ENCODE measurements at regions not wholly inside any gene's neighbourhood (a gene's known extent, or its start where the extent isn't known, plus 50 kb on each side); places are given as distances from the start of the nearest gene placed in this dataset.
A peak's percentile ranks its signal among the peaks of the same experiment; 100 is the strongest.
"Not testable (repeated sequence)": the region's sequence is repeated elsewhere in the genome, so short reads cannot be mapped to it uniquely, and the experiment has no call there.

GRCh38 chr3:11739706-11740105 lies 96.0 kb upstream of the VGLL4 start:
- no peak for DNase-seq

GRCh38 chr3:11739123-11739522 lies 95.4 kb upstream of the VGLL4 start:
- DNase-seq: no peak

- DNase-seq: no peak
These were observed 94.0 kb upstream of the VGLL4 start for GRCh38 chr3:11737742-11738141.

GRCh38 chr3:11736136-11736833 lies 92.6 kb upstream of the VGLL4 start:
- no peak for DNase-seq

GRCh38 chr3:11735638-11736037 lies 91.9 kb upstream of the VGLL4 start:
- no peak for DNase-seq

- not testable (repeated sequence) for DNase-seq
These were observed 91.4 kb upstream of the VGLL4 start for GRCh38 chr3:11735111-11735510.

GRCh38 chr3:11733914-11734313 lies 90.2 kb upstream of the VGLL4 start:
- no peak for DNase-seq

GRCh38 chr3:11727207-11727606 lies 83.5 kb upstream of the VGLL4 start:
- DNase-seq: no peak

- DNase-seq: no peak
These were observed 82.4 kb upstream of the VGLL4 start for GRCh38 chr3:11726146-11726545.

GRCh38 chr3:11725340-11725641 lies 81.6 kb upstream of the VGLL4 start:
- not testable (repeated sequence) for DNase-seq

- DNase-seq: peak; percentile 2
These were observed 81.1 kb upstream of the VGLL4 start for GRCh38 chr3:11724615-11725339.

GRCh38 chr3:11721479-11721878 lies 77.8 kb upstream of the VGLL4 start:
- DNase-seq: no peak

- no peak for DNase-seq
These were observed 77.2 kb upstream of the VGLL4 start for GRCh38 chr3:11720917-11721411.

- peak; percentile 62 for DNase-seq
These were observed 76.7 kb upstream of the VGLL4 start for GRCh38 chr3:11720304-11720898.

GRCh38 chr3:11719406-11720303 lies 75.9 kb upstream of the VGLL4 start:
- peak; percentile 82 for DNase-seq

GRCh38 chr3:11718637-11719405 lies 75.1 kb upstream of the VGLL4 start:
- DNase-seq: peak; percentile 64

- no peak for DNase-seq
These were observed 74.3 kb upstream of the VGLL4 start for GRCh38 chr3:11717768-11718636.

GRCh38 chr3:11717301-11717700 lies 73.6 kb upstream of the VGLL4 start:
- no peak for DNase-seq

- no peak for DNase-seq
These were observed 73.0 kb upstream of the VGLL4 start for GRCh38 chr3:11716573-11717290.

GRCh38 chr3:11713171-11713570 lies 69.5 kb upstream of the VGLL4 start:
- no peak for DNase-seq

- DNase-seq: no peak
These were observed 68.9 kb upstream of the VGLL4 start for GRCh38 chr3:11712646-11713045.

All from stimulated activated CD4-positive, alpha-beta T cell treated with anti-CD3 and anti-CD28 coated beads, Interleukin-15, amount 100 ng/mL, for 24 hours (primary cell).